GM23338 (cell line): ENCODE measurements at regions not wholly inside any gene's neighbourhood (a gene's known extent, or its start where the extent isn't known, plus 50 kb on each side); places are given as distances from the start of the nearest gene placed in this dataset.
A peak's percentile ranks its signal among the peaks of the same experiment; 100 is the strongest.

ENCODE experiments used
- ATAC-seq: fragments of 200-7000 bp; cut with Tn5 transposase; 3 replicates; pipeline ENCODE4 v1.9.1; 2020
- DNase-seq: peaks from one replicate; pipeline ENCODE4 v3.0.0-alpha.2; 2015; ENCODE audit warnings: low spot score
- H2AFZ ChIP-seq: fragments of 200-600 bp; sonication (generic); 2 replicates; pipeline ENCODE4 v1.8.0; 2016; ENCODE audit warnings: antibody characterized with exemption, mild to moderate bottlenecking, moderate library complexity
- H3F3A ChIP-seq: fragments of 200-600 bp; sonication (generic); replicated peaks from 2 replicates; pipeline ENCODE4 v1.8.0; 2017; ENCODE audit warnings: antibody characterized with exemption, mixed run types, low read depth
- H3K27ac ChIP-seq: fragments of 200-600 bp; sonication (generic); 2 replicates; pipeline ENCODE4 v1.6.1; 2016; ENCODE audit warnings: low read depth
- H3K27me3 ChIP-seq: fragments of 200-600 bp; sonication (generic); 2 replicates; pipeline ENCODE4 v1.8.0; 2016; ENCODE audit warnings: mild to moderate bottlenecking, mixed run types, moderate library complexity; ENCODE audit not compliant: insufficient read depth
- H3K36me3 ChIP-seq: fragments of 200-600 bp; sonication (generic); 2 replicates; pipeline ENCODE4 v1.8.0; 2016; ENCODE audit warnings: mild to moderate bottlenecking; ENCODE audit not compliant: insufficient read depth
- H3K4me1 ChIP-seq: fragments of 200-600 bp; sonication (generic); 2 replicates; pipeline ENCODE4 v1.8.0; 2016; ENCODE audit warnings: mild to moderate bottlenecking, moderate library complexity; ENCODE audit not compliant: insufficient read depth
- H3K4me2 ChIP-seq: fragments of 200-600 bp; sonication (generic); 2 replicates; pipeline ENCODE4 v1.7.1; 2017; ENCODE audit warnings: mixed run types
- H3K4me3 ChIP-seq: fragments of 200-600 bp; sonication (generic); 2 replicates; pipeline ENCODE4 v1.6.1; 2016; ENCODE audit warnings: mixed run types
- H3K79me2 ChIP-seq: fragments of 200-600 bp; sonication (generic); replicated peaks from 2 replicates; pipeline ENCODE4 v1.8.0; 2017; ENCODE audit warnings: mild to moderate bottlenecking; ENCODE audit not compliant: insufficient read depth
- H3K9me2 ChIP-seq: fragments of 200-600 bp; sonication (generic); 2 replicates; pipeline ENCODE4 v1.8.0; 2017; ENCODE audit not compliant: insufficient read depth
- H4K20me1 ChIP-seq: fragments of 200-600 bp; sonication (generic); replicated peaks from 2 replicates; pipeline ENCODE4 v1.8.0; 2017; ENCODE audit warnings: mild to moderate bottlenecking; ENCODE audit not compliant: insufficient read depth
- H3K27ac Mint-ChIP-seq: 2 replicates; pipeline ENCODE4 v1.8.0; 2020; ENCODE audit warnings: inconsistent platforms, mild to moderate bottlenecking, moderate library complexity, mixed read lengths
- H3K27me3 Mint-ChIP-seq: 3 replicates; pipeline ENCODE4 v1.8.0; 2022; ENCODE audit warnings: low read depth, mild to moderate bottlenecking, moderate library complexity, mixed read lengths, inconsistent platforms; ENCODE audit not compliant: insufficient read depth, poor library complexity
- H3K36me3 Mint-ChIP-seq: 3 replicates; pipeline ENCODE4 v1.8.0; 2021; ENCODE audit warnings: low read depth, mild to moderate bottlenecking, inconsistent platforms, moderate library complexity, mixed read lengths
- H3K4me1 Mint-ChIP-seq: 3 replicates; pipeline ENCODE4 v1.8.0; 2020; ENCODE audit warnings: mild to moderate bottlenecking, inconsistent platforms, mixed read lengths
- H3K4me3 Mint-ChIP-seq: 3 replicates; pipeline ENCODE4 v1.8.0; 2021; ENCODE audit warnings: moderate library complexity, mild to moderate bottlenecking, inconsistent platforms, mixed read lengths
- H3K9me3 Mint-ChIP-seq: 3 replicates; pipeline ENCODE4 v1.8.0; 2020; ENCODE audit warnings: moderate library complexity, mild to moderate bottlenecking, inconsistent platforms, mixed read lengths
- EZH2 ChIP-seq: fragments of 200-600 bp; sonication (generic); IDR thresholded peaks from one replicate; pipeline ENCODE4 v1.8.0; 2017; ENCODE audit warnings: antibody characterized with exemption, mild to moderate bottlenecking, low read depth; ENCODE audit not compliant: unreplicated experiment
- JUNB ChIP-seq: IDR thresholded peaks from one replicate; pipeline ENCODE4 v1.6.1; 2016; ENCODE audit warnings: antibody characterized with exemption; ENCODE audit not compliant: unreplicated experiment
- NANOG ChIP-seq: IDR thresholded peaks from 2 replicates; pipeline ENCODE4 v1.6.1; 2016; ENCODE audit warnings: antibody characterized with exemption, borderline replicate concordance
- POLR2AphosphoS5 ChIP-seq: IDR thresholded peaks from 2 replicates; pipeline ENCODE4 v1.6.1; 2016; ENCODE audit warnings: antibody characterized with exemption, low read depth
- ZNF114 ChIP-seq: fragments of 250-450 bp; sonication (Bioruptor Pico); IDR thresholded peaks from 2 replicates; pipeline ENCODE4 v1.5.0; 2020; ENCODE audit warnings: mild to moderate bottlenecking, moderate library complexity
- ZNF331 ChIP-seq: fragments of 250-450 bp; sonication (Bioruptor Pico); IDR thresholded peaks from 2 replicates; pipeline ENCODE4 v1.5.0; 2020; ENCODE audit warnings: low read depth, mild to moderate bottlenecking, moderate library complexity
- TF ChIP-seq, protein P1 (sequence below): IDR thresholded peaks from one replicate; pipeline ENCODE4 v1.6.1; 2018; ENCODE audit warnings: antibody characterized with exemption; ENCODE audit not compliant: unreplicated experiment

DNA sequence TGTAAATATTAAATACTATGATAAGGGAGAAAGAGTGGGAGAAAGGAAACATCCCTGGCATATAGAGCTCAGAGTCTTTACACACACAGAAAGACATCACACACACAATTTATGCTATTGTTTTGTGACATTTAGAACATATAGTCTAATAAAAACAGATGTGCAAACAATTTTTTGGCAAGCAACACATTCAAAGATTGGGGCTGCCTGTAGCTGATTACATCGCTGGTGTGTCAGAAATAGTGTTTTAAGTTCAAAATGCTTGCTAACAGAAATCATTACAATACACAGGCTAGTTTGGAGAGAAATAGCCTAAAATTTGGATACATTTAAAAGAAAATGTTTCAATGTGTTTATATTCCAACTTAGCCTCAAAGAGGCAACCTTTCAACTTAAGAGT, 256.7 kb upstream of the NPVF start (continued):
- TF ChIP-seq, protein P1, sequence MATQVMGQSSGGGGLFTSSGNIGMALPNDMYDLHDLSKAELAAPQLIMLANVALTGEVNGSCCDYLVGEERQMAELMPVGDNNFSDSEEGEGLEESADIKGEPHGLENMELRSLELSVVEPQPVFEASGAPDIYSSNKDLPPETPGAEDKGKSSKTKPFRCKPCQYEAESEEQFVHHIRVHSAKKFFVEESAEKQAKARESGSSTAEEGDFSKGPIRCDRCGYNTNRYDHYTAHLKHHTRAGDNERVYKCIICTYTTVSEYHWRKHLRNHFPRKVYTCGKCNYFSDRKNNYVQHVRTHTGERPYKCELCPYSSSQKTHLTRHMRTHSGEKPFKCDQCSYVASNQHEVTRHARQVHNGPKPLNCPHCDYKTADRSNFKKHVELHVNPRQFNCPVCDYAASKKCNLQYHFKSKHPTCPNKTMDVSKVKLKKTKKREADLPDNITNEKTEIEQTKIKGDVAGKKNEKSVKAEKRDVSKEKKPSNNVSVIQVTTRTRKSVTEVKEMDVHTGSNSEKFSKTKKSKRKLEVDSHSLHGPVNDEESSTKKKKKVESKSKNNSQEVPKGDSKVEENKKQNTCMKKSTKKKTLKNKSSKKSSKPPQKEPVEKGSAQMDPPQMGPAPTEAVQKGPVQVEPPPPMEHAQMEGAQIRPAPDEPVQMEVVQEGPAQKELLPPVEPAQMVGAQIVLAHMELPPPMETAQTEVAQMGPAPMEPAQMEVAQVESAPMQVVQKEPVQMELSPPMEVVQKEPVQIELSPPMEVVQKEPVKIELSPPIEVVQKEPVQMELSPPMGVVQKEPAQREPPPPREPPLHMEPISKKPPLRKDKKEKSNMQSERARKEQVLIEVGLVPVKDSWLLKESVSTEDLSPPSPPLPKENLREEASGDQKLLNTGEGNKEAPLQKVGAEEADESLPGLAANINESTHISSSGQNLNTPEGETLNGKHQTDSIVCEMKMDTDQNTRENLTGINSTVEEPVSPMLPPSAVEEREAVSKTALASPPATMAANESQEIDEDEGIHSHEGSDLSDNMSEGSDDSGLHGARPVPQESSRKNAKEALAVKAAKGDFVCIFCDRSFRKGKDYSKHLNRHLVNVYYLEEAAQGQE: no peak
- TF ChIP-seq ZNF331 (CRISPR knock-in tag): no peak

DNA sequence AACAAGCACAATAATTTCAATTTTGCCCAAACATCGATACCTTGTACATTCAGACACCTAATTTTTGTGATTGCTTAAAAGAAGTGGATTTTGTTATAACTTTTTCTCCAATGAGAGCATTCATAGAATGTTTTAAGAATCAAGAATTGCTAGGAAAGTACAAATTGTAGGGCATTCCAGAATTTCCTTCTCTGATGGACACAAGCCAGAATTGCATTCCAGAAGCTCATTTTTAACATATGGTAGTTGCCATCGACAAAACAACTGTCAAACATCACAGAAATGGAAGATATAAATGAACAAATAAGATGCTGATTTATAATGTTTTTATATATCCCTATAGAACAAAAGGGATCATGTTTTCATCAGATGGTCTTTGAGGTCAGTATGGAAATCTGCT, 258.4 kb upstream of the NPVF start:
- no peak overlapping the region for H3K27ac Mint-ChIP-seq
- H3K27me3 Mint-ChIP-seq: no peaks in the 10 kb centered on the region
- H3K27me3 ChIP-seq: no peaks in the 10 kb centered on the region
- no peaks in the 10 kb centered on the region for H3K36me3 Mint-ChIP-seq
- H3K4me1 Mint-ChIP-seq: peaks cover 3% of the 10 kb centered on the region; the same call in 1 of the 3 replicates
- DNase-seq: no peak
- TF ChIP-seq, protein P1: no peak
- TF ChIP-seq POLR2AphosphoS5 (no peak), EZH2 (no peak), ZNF114 (CRISPR knock-in tag) (no peak)
- no peaks in the 10 kb centered on the region for H4K20me1 ChIP-seq
- no peaks in the 10 kb centered on the region for H3K79me2 ChIP-seq
- no peak for ATAC-seq
- no peak overlapping the region for H3K4me3 ChIP-seq
- H2AFZ ChIP-seq: no peak overlapping the region
- H3K4me3 Mint-ChIP-seq: no peak overlapping the region
- 0 out of 2 replicates have a peak, but pooled peaks cover 4% of the 10 kb centered on the region for H3K4me1 ChIP-seq
- H3K4me2 ChIP-seq: peak overlapping the region; percentile 32; the same call in 1 of the 2 replicates
- no peaks in the 10 kb centered on the region for H3F3A ChIP-seq
- H3K27ac ChIP-seq: no peak overlapping the region
- no peaks in the 10 kb centered on the region for H3K36me3 ChIP-seq
- no peaks in the 10 kb centered on the region for H3K9me3 Mint-ChIP-seq
- no peaks in the 10 kb centered on the region for H3K9me2 ChIP-seq

DNA sequence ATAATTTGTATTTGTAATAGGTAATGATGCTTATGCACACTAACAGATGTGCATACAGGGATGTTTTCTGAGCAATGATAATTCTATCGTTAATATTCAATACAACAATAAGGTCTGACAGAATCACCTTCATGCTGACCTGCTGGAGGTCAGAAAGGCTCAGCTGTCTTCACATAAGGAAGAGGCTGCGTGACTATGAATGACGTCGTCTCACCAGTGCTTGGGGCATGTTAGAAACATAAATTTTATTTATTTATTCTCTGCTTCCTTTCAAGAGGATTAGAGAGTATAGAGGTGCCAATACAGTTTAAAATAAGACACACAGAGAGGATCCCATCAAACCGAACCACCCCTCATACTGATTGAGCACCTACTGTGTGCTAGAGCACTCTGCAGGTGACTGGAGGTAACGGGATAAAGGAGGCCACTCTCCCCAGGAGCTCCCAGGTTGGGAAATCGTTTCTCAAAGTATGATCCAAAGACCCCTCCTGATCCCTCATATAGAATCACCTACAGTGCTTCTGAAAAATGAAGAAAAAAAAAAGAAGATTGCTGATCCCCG, 265.6 kb upstream of the NPVF start:
- no peak overlapping the region for H3K4me3 ChIP-seq
- ATAC-seq: no peak
- H3K9me2 ChIP-seq: no peaks in the 10 kb centered on the region
- Mint-ChIP-seq H3K27me3 (no peaks in the 10 kb centered on the region), H3K4me1 (no peaks in the 10 kb centered on the region), H3K36me3 (no peaks in the 10 kb centered on the region), H3K9me3 (no peaks in the 10 kb centered on the region), H3K4me3 (no peak overlapping the region), H3K27ac (no peak overlapping the region)
- H3K36me3 ChIP-seq: no peaks in the 10 kb centered on the region
- H3K79me2 ChIP-seq: no peaks in the 10 kb centered on the region
- H3K4me1 ChIP-seq: no peaks in the 10 kb centered on the region
- H4K20me1 ChIP-seq: no peaks in the 10 kb centered on the region; the same call in 1 of the 2 replicates
- H2AFZ ChIP-seq: no peak overlapping the region
- no peaks in the 10 kb centered on the region for H3K27me3 ChIP-seq
- DNase-seq: no peak
- H3K4me2 ChIP-seq: no peak overlapping the region
- H3F3A ChIP-seq: no peaks in the 10 kb centered on the region
- no peak overlapping the region for H3K27ac ChIP-seq
- TF ChIP-seq, protein P1: no peak
- TF ChIP-seq NANOG: no peak
- TF ChIP-seq ZNF114 (CRISPR knock-in tag): no peak
- no peak for TF ChIP-seq JUNB
- no peak for TF ChIP-seq POLR2AphosphoS5
